ENCODE measurements at regions not wholly inside any gene's neighbourhood (a gene's known extent, or its start where the extent isn't known, plus 50 kb on each side); places are given as distances from the start of the nearest gene placed in this dataset.

DNA sequence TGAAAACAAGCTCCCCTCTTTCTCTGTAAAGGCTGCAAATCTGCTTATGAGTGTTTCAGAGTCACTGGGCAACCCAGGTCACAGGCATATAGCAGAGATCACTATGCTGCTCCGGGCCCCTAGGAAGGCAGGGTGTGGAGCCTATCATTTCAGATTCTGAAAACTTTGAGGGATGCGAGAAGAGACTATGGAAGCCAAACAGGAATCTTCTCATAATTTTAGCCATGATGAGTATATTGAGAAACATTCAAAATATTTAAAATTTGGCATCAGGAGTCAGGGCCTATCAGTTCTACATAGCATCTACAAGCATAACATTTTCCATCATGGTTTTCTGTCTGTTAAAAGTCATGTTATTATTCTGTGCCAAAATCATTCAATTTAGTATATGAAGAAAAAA lies 61.7 kb upstream of the ATXN3L start:
- TF ChIP-seq, protein P1, sequence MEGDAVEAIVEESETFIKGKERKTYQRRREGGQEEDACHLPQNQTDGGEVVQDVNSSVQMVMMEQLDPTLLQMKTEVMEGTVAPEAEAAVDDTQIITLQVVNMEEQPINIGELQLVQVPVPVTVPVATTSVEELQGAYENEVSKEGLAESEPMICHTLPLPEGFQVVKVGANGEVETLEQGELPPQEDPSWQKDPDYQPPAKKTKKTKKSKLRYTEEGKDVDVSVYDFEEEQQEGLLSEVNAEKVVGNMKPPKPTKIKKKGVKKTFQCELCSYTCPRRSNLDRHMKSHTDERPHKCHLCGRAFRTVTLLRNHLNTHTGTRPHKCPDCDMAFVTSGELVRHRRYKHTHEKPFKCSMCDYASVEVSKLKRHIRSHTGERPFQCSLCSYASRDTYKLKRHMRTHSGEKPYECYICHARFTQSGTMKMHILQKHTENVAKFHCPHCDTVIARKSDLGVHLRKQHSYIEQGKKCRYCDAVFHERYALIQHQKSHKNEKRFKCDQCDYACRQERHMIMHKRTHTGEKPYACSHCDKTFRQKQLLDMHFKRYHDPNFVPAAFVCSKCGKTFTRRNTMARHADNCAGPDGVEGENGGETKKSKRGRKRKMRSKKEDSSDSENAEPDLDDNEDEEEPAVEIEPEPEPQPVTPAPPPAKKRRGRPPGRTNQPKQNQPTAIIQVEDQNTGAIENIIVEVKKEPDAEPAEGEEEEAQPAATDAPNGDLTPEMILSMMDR (IDR thresholded peaks at IDR 0.05; ENCODE audit: low read depth, low read length, poor library complexity, severe bottlenecking) = no peak
- TF ChIP-seq EZH2phosphoT487 (IDR thresholded peaks at IDR 0.05; ENCODE audit: borderline replicate concordance, low read length) = no peak
